ENCODE measurements at regions not wholly inside any gene's neighbourhood (a gene's known extent, or its start where the extent isn't known, plus 50 kb on each side); places are given as distances from the start of the nearest gene placed in this dataset.
"Not testable (repeated sequence)": the region's sequence is repeated elsewhere in the genome, so short reads cannot be mapped to it uniquely, and the experiment has no call there.

GRCh38 chr12:131572626-131573025 lies 138.3 kb upstream of the SFSWAP start:
- H3K4me3 Mint-ChIP-seq = no peak overlapping the region
- H3K36me3 Mint-ChIP-seq (ENCODE audit: low read depth) = no peaks in the 10 kb centered on the region
- H3K27ac Mint-ChIP-seq = no peak overlapping the region
- peaks cover 2% of the 10 kb centered on the region for H3K27me3 Mint-ChIP-seq
- no peaks in the 10 kb centered on the region for H3K9me3 Mint-ChIP-seq
- no peaks in the 10 kb centered on the region for H3K4me1 Mint-ChIP-seq
- DNase-seq = no peak
- no peak for ATAC-seq

- Mint-ChIP-seq H3K9me3 (no peaks in the 10 kb centered on the region), H3K4me1 (no peaks in the 10 kb centered on the region), H3K4me3 (no peak overlapping the region), H3K36me3 (ENCODE audit: low read depth) (no peaks in the 10 kb centered on the region), H3K27ac (no peak overlapping the region), H3K27me3 (no peaks in the 10 kb centered on the region)
- no peak for DNase-seq
- no peak for ATAC-seq
Observed at GRCh38 chr12:131573631-131574394, 137.1 kb upstream of the SFSWAP start.

GRCh38 chr12:131574395-131574771 lies 136.5 kb upstream of the SFSWAP start:
- Mint-ChIP-seq H3K4me1 (no peaks in the 10 kb centered on the region), H3K9me3 (no peaks in the 10 kb centered on the region), H3K4me3 (no peak overlapping the region), H3K36me3 (ENCODE audit: low read depth) (no peaks in the 10 kb centered on the region), H3K27ac (no peak overlapping the region), H3K27me3 (peaks cover 3% of the 10 kb centered on the region)
- ATAC-seq (no peak), DNase-seq (no peak)

GRCh38 chr12:131575371-131575770 lies 135.5 kb upstream of the SFSWAP start:
- ATAC-seq (no peak), DNase-seq (no peak)
- Mint-ChIP-seq H3K4me1 (no peaks in the 10 kb centered on the region), H3K4me3 (no peak overlapping the region), H3K36me3 (ENCODE audit: low read depth) (no peaks in the 10 kb centered on the region), H3K27me3 (peaks cover 5% of the 10 kb centered on the region), H3K9me3 (no peaks in the 10 kb centered on the region), H3K27ac (no peak overlapping the region)

- H3K27me3 Mint-ChIP-seq; H3K9me3 Mint-ChIP-seq; DNase-seq; H3K36me3 Mint-ChIP-seq (ENCODE audit: low read depth); H3K4me1 Mint-ChIP-seq; H3K27ac Mint-ChIP-seq; ATAC-seq; H3K4me3 Mint-ChIP-seq: not testable (repeated sequence)
Observed at GRCh38 chr12:131576734-131577133, 134.2 kb upstream of the SFSWAP start.

- no peak for ATAC-seq
- Mint-ChIP-seq H3K36me3 (ENCODE audit: low read depth) (no peaks in the 10 kb centered on the region), H3K27ac (no peak overlapping the region), H3K27me3 (peaks cover 5% of the 10 kb centered on the region), H3K4me1 (no peaks in the 10 kb centered on the region), H3K4me3 (no peak overlapping the region), H3K9me3 (no peaks in the 10 kb centered on the region)
- DNase-seq = no peak
Observed at GRCh38 chr12:131577766-131578165, 133.1 kb upstream of the SFSWAP start.

GRCh38 chr12:131578828-131579470 lies 131.9 kb upstream of the SFSWAP start:
- H3K4me1 Mint-ChIP-seq = no peaks in the 10 kb centered on the region
- H3K27me3 Mint-ChIP-seq = peaks cover 5% of the 10 kb centered on the region

GRCh38 chr12:131583090-131583712 lies 127.7 kb upstream of the SFSWAP start:
- DNase-seq (no peak), ATAC-seq (no peak)
- H3K4me3 Mint-ChIP-seq = no peak overlapping the region
- H3K27me3 Mint-ChIP-seq = peaks cover 5% of the 10 kb centered on the region
- H3K36me3 Mint-ChIP-seq (ENCODE audit: low read depth) = no peaks in the 10 kb centered on the region
- no peaks in the 10 kb centered on the region for H3K4me1 Mint-ChIP-seq
- H3K9me3 Mint-ChIP-seq = no peaks in the 10 kb centered on the region
- H3K27ac Mint-ChIP-seq = no peak overlapping the region

More at GRCh38 chr12:131578828-131579470, 131.9 kb upstream of the SFSWAP start:
- Mint-ChIP-seq H3K9me3 (no peaks in the 10 kb centered on the region), H3K27ac (no peak overlapping the region), H3K4me3 (no peak overlapping the region), H3K36me3 (ENCODE audit: low read depth) (no peaks in the 10 kb centered on the region)
- ATAC-seq (no peak), DNase-seq (no peak)

- no peak overlapping the region for H3K4me3 Mint-ChIP-seq
- H3K4me1 Mint-ChIP-seq = no peaks in the 10 kb centered on the region
- no peak overlapping the region for H3K27ac Mint-ChIP-seq
- H3K9me3 Mint-ChIP-seq = no peaks in the 10 kb centered on the region
- no peaks in the 10 kb centered on the region for H3K27me3 Mint-ChIP-seq
- H3K36me3 Mint-ChIP-seq (ENCODE audit: low read depth) = no peaks in the 10 kb centered on the region
- DNase-seq (no peak), ATAC-seq (no peak)
Observed at GRCh38 chr12:131586269-131586668, 124.6 kb upstream of the SFSWAP start.

GRCh38 chr12:131586761-131587160 lies 124.1 kb upstream of the SFSWAP start:
- no peaks in the 10 kb centered on the region for H3K4me1 Mint-ChIP-seq
- no peak overlapping the region for H3K4me3 Mint-ChIP-seq
- H3K27me3 Mint-ChIP-seq = no peaks in the 10 kb centered on the region
- no peaks in the 10 kb centered on the region for H3K36me3 Mint-ChIP-seq (ENCODE audit: low read depth)
- H3K27ac Mint-ChIP-seq = no peak overlapping the region
- ATAC-seq (no peak), DNase-seq (no peak)
- no peaks in the 10 kb centered on the region for H3K9me3 Mint-ChIP-seq

- H3K36me3 Mint-ChIP-seq (ENCODE audit: low read depth) = no peaks in the 10 kb centered on the region
- H3K9me3 Mint-ChIP-seq = no peaks in the 10 kb centered on the region
- H3K27ac Mint-ChIP-seq = no peak overlapping the region
- H3K4me1 Mint-ChIP-seq = no peaks in the 10 kb centered on the region
- DNase-seq (no peak), ATAC-seq (no peak)
- H3K27me3 Mint-ChIP-seq = no peaks in the 10 kb centered on the region
- H3K4me3 Mint-ChIP-seq = no peak overlapping the region
Observed at GRCh38 chr12:131587565-131587964, 123.3 kb upstream of the SFSWAP start.

- H3K9me3 Mint-ChIP-seq = no peaks in the 10 kb centered on the region
- no peak overlapping the region for H3K27ac Mint-ChIP-seq
- no peaks in the 10 kb centered on the region for H3K27me3 Mint-ChIP-seq
- no peaks in the 10 kb centered on the region for H3K36me3 Mint-ChIP-seq (ENCODE audit: low read depth)
- ATAC-seq = no peak
- DNase-seq = no peak
- peaks cover 9% of the 10 kb centered on the region for H3K4me1 Mint-ChIP-seq
- no peak overlapping the region for H3K4me3 Mint-ChIP-seq
Observed at GRCh38 chr12:131589221-131589897, 121.5 kb upstream of the SFSWAP start.

- no peak for DNase-seq
- H3K36me3 Mint-ChIP-seq (ENCODE audit: low read depth) = no peaks in the 10 kb centered on the region
- H3K4me1 Mint-ChIP-seq = peaks cover 9% of the 10 kb centered on the region
- ATAC-seq = no peak
- H3K9me3 Mint-ChIP-seq = no peaks in the 10 kb centered on the region
- H3K27me3 Mint-ChIP-seq = no peaks in the 10 kb centered on the region
- no peak overlapping the region for H3K4me3 Mint-ChIP-seq
- no peak overlapping the region for H3K27ac Mint-ChIP-seq
Observed at GRCh38 chr12:131589966-131590365, 120.9 kb upstream of the SFSWAP start.

- Mint-ChIP-seq H3K27ac (no peak overlapping the region), H3K4me1 (peaks cover 9% of the 10 kb centered on the region), H3K27me3 (no peaks in the 10 kb centered on the region), H3K9me3 (no peaks in the 10 kb centered on the region), H3K4me3 (no peak overlapping the region), H3K36me3 (ENCODE audit: low read depth) (no peaks in the 10 kb centered on the region)
- ATAC-seq (no peak), DNase-seq (no peak)
Observed at GRCh38 chr12:131591136-131591535, 119.8 kb upstream of the SFSWAP start.

All from activated naive CD8-positive, alpha-beta T cell treated with anti-CD3 and anti-CD28 coated beads, Interleukin-2, amount 50 U/mL, for 24 hours (primary cell).